Endothelial cell of umbilical vein (primary cell): ENCODE measurements at regions not wholly inside any gene's neighbourhood (a gene's known extent, or its start where the extent isn't known, plus 50 kb on each side); places are given as distances from the start of the nearest gene placed in this dataset.

Experiments
- CTCF ChIP-seq, 2 donors: IDR thresholded peaks; 1 replicate in 1 of 2; 2 replicates in 1 of 2; pipeline ENCODE4 v1.5.1; 2011; ENCODE audit warnings: low read length in 2 of 2, mild to moderate bottlenecking in 2 of 2, moderate library complexity in 2 of 2, control low read depth in 1 of 2, inconsistent platforms in 1 of 2, low read depth in 1 of 2; ENCODE audit not compliant: insufficient read depth in 1 of 2; ENCODE audit errors: extremely low read depth in 1 of 2
- EZH2 ChIP-seq: IDR thresholded peaks from 2 replicates; pipeline ENCODE4 v1.6.1; 2012; ENCODE audit warnings: borderline replicate concordance, low read depth, mild to moderate bottlenecking, moderate library complexity, low read length, inconsistent platforms; ENCODE audit not compliant: severe bottlenecking
- GATA2 ChIP-seq: IDR thresholded peaks from 2 replicates; pipeline ENCODE4 v1.7.0; 2011; ENCODE audit warnings: low read depth, mild to moderate bottlenecking, moderate library complexity, mixed read lengths, low read length; ENCODE audit not compliant: insufficient read length, insufficient read depth
- JUN ChIP-seq: IDR thresholded peaks from 2 replicates; pipeline ENCODE4 v1.6.1; 2011; ENCODE audit warnings: borderline replicate concordance, low read depth; ENCODE audit not compliant: insufficient read length, insufficient read depth
- MAX ChIP-seq: IDR thresholded peaks from 2 replicates; pipeline ENCODE4 v1.6.1; 2011; ENCODE audit not compliant: insufficient read depth, insufficient read length
- POLR2A ChIP-seq: IDR thresholded peaks from 2 replicates; pipeline ENCODE4 v1.6.1; 2012; ENCODE audit warnings: low read depth, mild to moderate bottlenecking, control low read depth, low read length
- POLR2AphosphoS5 ChIP-seq: IDR thresholded peaks from 2 replicates; pipeline ENCODE4 v1.6.1; 2012; ENCODE audit warnings: low read depth, mild to moderate bottlenecking, control low read depth, low read length, moderate library complexity; ENCODE audit not compliant: insufficient read depth

- TF ChIP-seq CTCF (IDR thresholded peaks at IDR 0.05; ENCODE audit: extremely low read depth in 1 of 2, insufficient read depth in 1 of 2, low read depth in 1 of 2, low read length in 2 of 2) (no peak), EZH2 (no peak), POLR2AphosphoS5 (no peak), MAX (no peak), POLR2A (no peak), GATA2 (no peak), JUN (no peak)
Measured at GRCh38 chr2:5854797-5855196, 162.6 kb downstream of the SOX11 start.
